GM12891 (cell line): ENCODE measurements at regions not wholly inside any gene's neighbourhood (a gene's known extent, or its start where the extent isn't known, plus 50 kb on each side); places are given as distances from the start of the nearest gene placed in this dataset.

ENCODE experiments used
- POLR2A ChIP-seq: IDR thresholded peaks from 2 replicates; pipeline ENCODE4 v1.6.1; 2011; ENCODE audit warnings: low read depth, low read length, control low read depth
- POLR2AphosphoS5 ChIP-seq: IDR thresholded peaks from 2 replicates; pipeline ENCODE4 v1.6.1; 2011; ENCODE audit warnings: low read depth, low read length, control low read depth
- POU2F2 ChIP-seq: IDR thresholded peaks from 2 replicates; pipeline ENCODE4 v1.6.1; 2011; ENCODE audit warnings: low read depth, mild to moderate bottlenecking, control low read depth, low read length, moderate library complexity
- SPI1 ChIP-seq: IDR thresholded peaks from 2 replicates; pipeline ENCODE4 v1.6.1; 2011; ENCODE audit warnings: low read depth, low read length, control low read depth
- TAF1 ChIP-seq: IDR thresholded peaks from 2 replicates; pipeline ENCODE4 v1.6.1; 2011; ENCODE audit warnings: low read depth, low read length, control low read depth

DNA sequence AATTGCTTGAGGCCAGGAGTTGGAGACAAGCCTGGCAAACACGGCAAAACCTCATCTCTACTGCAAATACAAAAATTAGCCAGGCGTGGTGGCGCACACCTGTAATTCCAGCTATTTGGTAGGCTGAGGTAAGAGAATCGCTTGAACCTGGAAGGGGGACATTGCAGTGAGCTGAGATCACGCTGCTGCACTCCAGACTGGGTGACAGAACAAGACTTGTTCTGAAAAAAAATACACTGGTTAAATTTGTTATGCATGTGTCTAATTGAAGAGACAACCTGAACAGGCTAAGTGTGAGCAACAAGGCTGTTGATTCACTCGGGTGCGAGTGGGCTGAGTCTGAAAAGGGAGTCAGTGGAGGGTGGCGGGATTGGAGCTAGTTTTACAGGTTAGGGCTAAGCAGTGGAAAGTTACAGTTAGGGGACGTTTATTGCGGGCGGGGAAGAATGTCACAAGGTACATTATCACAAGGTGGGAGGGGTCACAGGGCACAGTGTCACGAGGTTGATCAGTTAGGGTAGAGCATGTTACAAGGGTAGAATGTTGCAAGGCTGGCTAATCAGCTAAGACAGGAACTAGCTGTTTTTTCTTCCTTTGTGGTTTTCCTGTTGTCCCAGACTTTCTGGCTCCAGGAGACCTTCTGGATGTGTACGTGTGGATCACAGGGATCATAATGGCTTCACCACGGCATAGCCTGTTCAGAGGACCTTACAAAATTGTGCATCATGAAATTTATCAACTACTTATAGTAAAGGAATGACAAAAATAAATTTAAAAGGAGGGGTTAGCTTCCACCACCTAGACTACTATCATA, 115.8 kb downstream of the NAA11 start:
- TF ChIP-seq POLR2AphosphoS5: no peak
- no peak for TF ChIP-seq POLR2A
- no peak for TF ChIP-seq POU2F2
- no peak for TF ChIP-seq TAF1
- no peak for TF ChIP-seq SPI1
